SHP77 (cell line): ENCODE measurements at regions not wholly inside any gene's neighbourhood (a gene's known extent, or its start where the extent isn't known, plus 50 kb on each side); places are given as distances from the start of the nearest gene placed in this dataset.

Experiments
- DNase-seq, 2 experiments: peaks; one replicate each; lab custom pipeline; 2025; lab: John Stamatoyannopoulos, UW

GRCh38 chr7:46542076-46542475, 621.0 kb upstream of the IGFBP3 start:
- DNase-seq, result no peak

GRCh38 chr7:46539892-46540483, 618.9 kb upstream of the IGFBP3 start:
- DNase-seq, result no peak

DNA sequence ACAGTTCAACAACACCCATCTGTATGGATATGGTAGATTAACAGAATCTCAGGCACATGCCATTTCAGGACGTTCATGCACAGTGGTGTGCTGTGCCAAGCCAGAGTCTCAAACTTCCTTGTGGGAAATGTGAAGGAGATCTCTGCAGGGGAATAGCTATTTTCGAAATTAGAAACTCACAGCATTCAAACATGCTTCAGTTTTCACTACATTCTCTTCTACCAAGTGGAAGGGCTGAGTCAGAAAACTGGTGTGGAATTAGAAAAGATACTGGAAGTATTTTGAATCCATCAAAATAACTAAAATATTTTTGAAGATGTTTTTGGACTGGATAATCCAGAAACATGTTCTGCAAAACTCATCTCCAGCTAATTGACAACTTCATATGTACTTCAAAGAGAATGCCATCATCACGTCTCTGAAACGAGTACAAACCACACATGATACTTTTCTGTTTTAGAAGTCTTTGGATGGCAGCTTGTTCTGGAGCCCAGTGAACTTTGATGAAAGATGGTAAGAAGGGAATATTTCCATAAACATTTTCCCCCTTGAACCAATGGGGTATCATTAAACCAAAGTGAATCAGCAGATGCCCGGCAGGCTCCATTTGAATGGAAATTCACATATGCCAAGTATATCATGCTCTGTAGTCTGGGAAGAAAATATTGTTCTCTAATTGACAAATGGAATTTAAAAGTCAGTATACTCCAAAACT, 616.3 kb upstream of the IGFBP3 start:
- DNase-seq, result no peak

DNA sequence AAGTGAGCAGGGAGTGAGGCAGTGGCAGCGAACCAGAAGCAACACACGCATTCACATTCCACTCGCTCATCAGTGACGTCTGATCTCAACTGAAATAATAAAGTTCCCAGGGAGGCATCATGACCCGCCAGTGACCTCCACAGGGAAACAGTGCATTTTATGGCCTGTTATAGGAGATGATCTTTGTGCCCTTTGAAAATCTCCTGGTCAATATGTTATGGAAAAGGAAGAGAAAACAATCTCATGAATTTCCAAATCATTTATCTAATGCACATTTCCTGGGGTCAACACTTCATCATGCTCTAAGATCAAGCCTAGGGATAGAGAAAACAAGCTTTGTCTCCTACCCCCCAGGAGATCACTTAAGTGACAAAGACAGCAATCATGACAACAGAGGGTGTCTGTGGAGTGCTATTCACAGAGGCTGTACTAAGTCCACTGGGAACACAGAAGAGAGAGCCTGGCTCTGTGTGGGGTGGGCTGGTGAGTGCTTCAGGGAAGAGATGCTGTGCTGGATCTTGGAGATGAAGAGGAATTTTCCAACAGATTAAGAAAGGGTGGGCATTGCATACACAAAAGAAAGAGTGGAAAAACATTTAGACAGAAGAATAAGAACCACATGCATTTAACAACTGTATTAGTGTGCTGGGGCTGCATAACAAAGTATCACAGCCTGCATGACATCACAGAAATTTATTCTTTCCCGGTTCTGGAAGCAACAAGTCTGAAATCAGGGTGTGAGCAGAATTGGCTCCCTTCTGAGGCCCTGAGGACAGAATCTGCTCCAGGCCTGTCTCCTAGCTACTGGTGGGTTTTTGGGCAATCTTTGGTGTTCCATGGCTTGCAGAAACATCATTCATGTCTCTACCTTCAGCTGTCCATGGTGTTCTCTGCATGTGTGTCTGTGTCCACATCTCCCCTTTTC, 613.9 kb upstream of the IGFBP3 start:
- DNase-seq, result no peak

GRCh38 chr7:46533946-46534345, 612.9 kb upstream of the IGFBP3 start:
- no peak for DNase-seq

GRCh38 chr7:46532571-46532970, 611.5 kb upstream of the IGFBP3 start:
- no peak for DNase-seq

DNA sequence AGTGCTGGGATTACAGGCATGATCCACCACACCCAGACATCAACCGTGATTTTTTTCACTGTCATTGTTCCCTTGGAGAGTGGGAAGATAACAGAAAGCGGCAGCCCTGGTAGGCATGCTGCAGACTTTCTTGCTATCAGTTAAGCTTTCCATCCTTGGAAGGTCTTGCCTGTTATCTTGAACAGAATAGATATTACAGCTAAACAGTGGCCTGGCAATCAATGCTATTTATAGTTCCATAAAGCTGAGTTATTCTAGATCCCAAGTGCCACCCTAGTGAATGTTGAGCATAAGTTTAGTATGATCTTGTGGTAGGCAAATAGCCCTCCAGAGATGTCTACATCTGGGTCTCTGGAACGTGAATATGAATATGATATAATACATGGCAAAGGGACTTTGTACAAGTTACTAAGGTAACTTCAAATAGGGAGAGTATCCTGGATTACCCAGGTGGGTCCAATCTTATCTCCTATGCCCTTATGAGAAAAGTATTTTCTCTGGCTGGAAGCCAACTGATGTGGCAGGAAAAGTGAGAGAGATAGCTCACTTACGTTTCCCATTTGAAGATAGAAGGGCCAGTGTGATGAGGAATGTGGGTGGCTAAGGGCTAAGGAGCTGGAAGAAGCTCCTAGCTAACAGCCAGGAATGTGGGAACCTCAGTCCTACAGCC, 609.1 kb upstream of the IGFBP3 start:
- DNase-seq, result no peak

DNA sequence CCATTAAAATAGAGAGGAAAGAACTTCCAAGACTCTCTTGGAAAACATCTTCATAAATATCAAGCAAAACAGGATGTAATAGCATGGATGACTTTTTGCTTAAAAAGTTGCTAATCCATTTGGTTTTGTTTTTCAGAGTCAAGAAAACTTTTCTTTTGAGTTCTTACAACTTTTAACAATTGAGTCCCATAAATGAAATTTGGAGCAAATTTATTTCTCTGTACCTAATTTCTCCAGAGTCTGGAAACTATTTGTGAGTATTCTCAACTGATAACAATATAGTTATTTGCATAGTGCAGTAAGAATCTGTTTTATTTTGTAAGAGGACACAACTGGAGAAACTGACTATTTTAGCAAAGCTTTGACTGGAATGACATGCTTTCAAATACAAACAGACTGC, 606.3 kb upstream of the IGFBP3 start:
- DNase-seq, result no peak

DNA sequence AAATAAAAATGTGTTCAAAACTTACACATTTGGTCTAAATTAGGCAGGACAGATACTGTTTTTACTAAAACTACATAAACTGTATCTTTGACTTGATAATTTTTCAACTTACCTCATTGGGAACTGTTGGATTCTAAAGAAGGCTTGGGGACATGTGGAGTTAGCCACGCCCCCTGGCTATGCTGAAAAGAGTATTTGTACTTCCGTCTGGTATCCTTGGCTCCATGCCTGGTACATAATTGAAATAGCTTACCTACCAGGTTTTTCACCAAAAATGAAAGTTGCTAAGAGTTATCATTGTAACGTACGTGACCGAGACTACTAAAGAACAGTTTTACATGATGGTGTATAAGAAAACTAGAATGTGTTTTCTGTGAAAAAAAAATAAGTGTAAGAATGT, 604.8 kb upstream of the IGFBP3 start:
- peak; percentile 9 to 29 for DNase-seq

DNA sequence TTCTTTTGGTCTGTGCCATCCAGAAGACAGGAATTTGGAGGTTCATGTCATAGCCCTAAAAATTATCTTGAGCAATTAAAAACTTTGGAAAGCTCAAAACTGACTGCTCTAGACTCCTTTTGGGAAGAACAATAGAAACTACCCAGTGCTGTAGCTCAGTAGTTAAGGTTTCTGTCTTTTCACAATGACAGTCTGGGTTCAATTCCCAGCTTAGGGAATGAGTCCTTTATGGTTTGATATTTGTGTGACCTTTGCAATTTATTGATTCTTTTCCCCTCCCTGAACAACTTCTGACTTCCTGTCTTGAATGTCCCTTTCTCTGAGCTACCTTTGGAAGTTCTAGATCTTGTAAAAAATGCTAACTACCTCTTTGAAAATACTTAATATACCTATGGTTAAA, 603.3 kb upstream of the IGFBP3 start:
- no peak for DNase-seq

DNA sequence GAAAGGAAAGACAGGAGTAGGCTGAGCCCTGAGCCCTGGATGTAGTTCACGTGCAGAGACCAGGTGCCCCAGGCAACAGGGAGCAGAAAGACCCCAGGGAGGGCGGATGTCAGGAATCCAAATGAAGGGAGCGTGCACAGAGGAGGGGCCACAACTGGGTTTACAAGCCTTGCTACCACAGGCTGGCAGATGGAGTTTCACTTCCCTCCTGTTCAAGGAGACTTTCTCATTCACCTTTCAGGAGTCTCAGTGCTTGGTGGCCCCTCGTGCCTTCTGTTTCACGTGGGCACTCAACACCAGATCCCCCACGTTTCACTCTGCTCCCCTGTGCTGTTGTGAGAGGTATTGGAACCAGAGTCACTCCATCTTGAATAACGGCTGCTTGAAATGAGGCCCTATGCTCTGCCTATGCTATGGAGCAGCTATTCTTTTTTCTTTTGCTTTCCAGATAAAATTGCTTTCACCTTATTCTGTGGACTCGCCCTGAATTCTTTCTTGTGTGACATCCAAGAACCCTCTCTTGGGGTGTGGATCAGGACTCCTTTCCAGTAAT, 601.4 kb upstream of the IGFBP3 start:
- no peak for DNase-seq

DNA sequence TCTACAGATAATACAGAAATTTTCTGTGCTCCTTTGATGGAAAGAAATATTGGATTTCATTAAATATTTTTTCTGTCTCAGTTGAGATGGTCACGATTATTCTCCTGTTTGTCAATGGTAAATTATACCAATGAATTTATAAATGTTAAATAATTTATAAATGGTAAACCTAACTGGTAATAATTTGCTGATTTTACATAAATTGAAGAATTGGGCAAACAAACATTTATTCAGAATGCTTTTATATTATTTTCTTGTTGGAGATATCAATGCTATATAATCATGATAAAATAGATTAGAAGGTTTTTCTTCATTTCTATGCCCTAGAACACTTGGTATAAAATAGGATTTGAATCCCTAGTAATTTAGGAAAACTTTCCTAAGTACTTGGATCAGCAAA, 597.6 kb upstream of the IGFBP3 start:
- DNase-seq, result no peak

- DNase-seq, result no peak
Measured at GRCh38 chr7:46515844-46516590, 594.9 kb upstream of the IGFBP3 start.

GRCh38 chr7:46513447-46513848, 592.4 kb upstream of the IGFBP3 start:
- no peak for DNase-seq

DNA sequence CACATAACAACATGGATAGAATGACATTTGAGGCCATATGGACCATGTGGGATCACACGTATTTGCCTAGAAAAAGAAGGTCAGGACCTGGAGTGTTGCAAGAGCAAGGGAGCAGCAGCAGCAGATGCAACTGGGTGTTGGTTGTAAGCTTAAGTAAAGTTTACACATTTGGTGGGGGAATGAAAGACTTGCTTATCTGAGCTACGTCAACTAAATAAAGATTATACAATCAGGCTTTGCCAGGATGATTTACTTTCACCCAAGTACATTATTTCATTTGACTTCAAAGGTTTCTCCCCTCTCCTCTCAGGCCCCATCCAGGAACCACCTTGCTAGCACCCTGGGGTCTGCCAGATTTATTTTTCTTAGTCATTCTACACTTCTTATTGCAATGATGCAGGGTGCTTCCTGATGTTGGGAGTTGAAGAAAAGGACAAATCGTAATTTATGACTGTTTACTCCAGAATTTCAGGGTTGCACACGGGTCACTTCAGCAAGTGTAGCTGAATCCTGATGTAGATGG, 591.9 kb upstream of the IGFBP3 start:
- no peak for DNase-seq

- DNase-seq, result no peak
Measured at GRCh38 chr7:46511442-46512215, 590.6 kb upstream of the IGFBP3 start.

- no peak for DNase-seq
Measured at GRCh38 chr7:46508583-46508982, 587.5 kb upstream of the IGFBP3 start.

DNA sequence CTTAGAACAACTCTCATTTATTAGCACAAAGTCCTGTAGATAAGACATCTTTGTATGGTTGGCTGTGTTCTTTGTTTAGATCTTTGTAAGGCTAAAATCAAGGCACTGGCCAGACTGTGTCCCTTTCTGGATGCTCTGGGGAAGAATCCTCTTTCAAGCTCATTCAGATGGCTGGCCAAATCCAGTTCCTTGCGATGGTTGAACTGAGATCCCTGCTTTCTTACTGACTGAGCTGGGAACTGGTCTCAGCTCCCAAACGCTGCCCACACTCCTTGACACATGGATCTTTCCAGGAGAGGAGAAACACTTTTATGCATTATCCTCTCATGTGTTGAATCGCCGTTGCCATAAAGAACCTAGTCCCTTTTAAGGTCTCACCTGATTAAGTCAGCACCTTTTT, 586.5 kb upstream of the IGFBP3 start:
- DNase-seq, result no peak

- DNase-seq, result no peak
Measured at GRCh38 chr7:46494441-46494840, 573.4 kb upstream of the IGFBP3 start.

GRCh38 chr7:46494028-46494427, 573.0 kb upstream of the IGFBP3 start:
- DNase-seq, result no peak
